GM12874 (cell line): ENCODE measurements at regions not wholly inside any gene's neighbourhood (a gene's known extent, or its start where the extent isn't known, plus 50 kb on each side); places are given as distances from the start of the nearest gene placed in this dataset.

Source experiments
- CTCF ChIP-seq: IDR thresholded peaks from 2 replicates; pipeline ENCODE4 v1.5.1; 2011; ENCODE audit warnings: low read depth, mild to moderate bottlenecking, control low read depth, low read length, moderate library complexity; ENCODE audit not compliant: insufficient read depth

GRCh38 chr7:3246651-3247050 is 54.4 kb upstream of the SDK1 start:
- TF ChIP-seq CTCF = no peak

DNA sequence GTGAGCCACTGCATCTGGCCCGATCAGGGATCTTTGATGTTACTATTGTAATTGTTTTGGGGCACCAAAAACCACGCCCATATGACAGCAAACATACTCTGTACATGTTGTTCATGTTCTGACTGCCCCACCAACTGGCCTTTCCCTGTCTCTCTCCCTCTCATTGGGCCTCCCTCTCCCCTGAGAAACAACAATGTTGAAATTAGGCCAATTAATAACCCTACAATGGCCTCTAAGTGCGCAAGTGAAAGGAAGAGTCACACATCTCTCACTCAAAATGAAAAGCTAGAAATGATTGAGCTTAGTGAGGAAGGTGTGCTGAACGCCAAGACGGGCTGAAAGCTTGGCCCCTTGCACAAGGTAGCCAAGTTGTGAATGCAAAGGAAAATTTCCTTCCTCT is 50.3 kb upstream of the SDK1 start:
- no peak for TF ChIP-seq CTCF
